Upper lobe of right lung (tissue), 1 donor: ENCODE measurements at regions not wholly inside any gene's neighbourhood (a gene's known extent, or its start where the extent isn't known, plus 50 kb on each side); places are given as distances from the start of the nearest gene placed in this dataset.

Source experiments
- ATAC-seq: fragments of 200-7000 bp; cut with Tn5 transposase; one replicate; pipeline ENCODE4 v1.9.1; 2020; ENCODE audit warnings: mild to moderate bottlenecking, moderate library complexity
- DNase-seq: peaks from one replicate; pipeline ENCODE4 v3.0.0-alpha.2; 2020
- H3K27ac ChIP-seq: fragments of 200-600 bp; one replicate; pipeline ENCODE4 v1.8.0; 2022
- H3K27me3 ChIP-seq: fragments of 200-600 bp; one replicate; pipeline ENCODE4 v1.8.0; 2022; ENCODE audit warnings: mild to moderate bottlenecking
- H3K36me3 ChIP-seq: fragments of 200-600 bp; one replicate; pipeline ENCODE4 v1.8.0; 2022
- H3K4me1 ChIP-seq: fragments of 200-600 bp; one replicate; pipeline ENCODE4 v1.8.0; 2022
- H3K4me3 ChIP-seq: fragments of 200-600 bp; one replicate; pipeline ENCODE4 v1.8.0; 2022; ENCODE audit warnings: mild to moderate bottlenecking
- H3K9me3 ChIP-seq: fragments of 200-600 bp; one replicate; pipeline ENCODE4 v1.8.0; 2022
- CTCF ChIP-seq: fragments of 200-600 bp; IDR thresholded peaks from one replicate; pipeline ENCODE4 v1.8.0; 2022; ENCODE audit warnings: antibody characterized with exemption
- intact Hi-C: fragments of 100-400 bp; cut with DNase I; formaldehyde crosslinking; loops from one replicate; pipeline ENCODE4 v1.11.0; 2022
- donor health status: DM: no; HTN: yes; CAD: no; lungs with severe emphysema.

- intact Hi-C loops = loop anchor here (10.0 kb wide), 1 partner anchor 58 kb away; no protein-coding TSS in a partner anchor
- Histone ChIP-seq H3K4me3 (no peak overlapping the region), H3K9me3 (no peaks in the 10 kb centered on the region), H3K27me3 (no peaks in the 10 kb centered on the region), H3K4me1 (no peaks in the 10 kb centered on the region), H3K27ac (no peak overlapping the region), H3K36me3 (no peaks in the 10 kb centered on the region)
- no peak for DNase-seq
- ATAC-seq = no peak
- no peak for TF ChIP-seq CTCF
Measured at GRCh38 chr9:26437056-26437711, 455.4 kb downstream of the CAAP1 start.

GRCh38 chr9:26426551-26427131 lies 466.0 kb downstream of the CAAP1 start:
- H3K4me3 ChIP-seq = no peak overlapping the region
- no peak for DNase-seq
- TF ChIP-seq CTCF = no peak
- H3K36me3 ChIP-seq = no peaks in the 10 kb centered on the region
- intact Hi-C loops = no loop called here
- no peaks in the 10 kb centered on the region for H3K27me3 ChIP-seq
- no peak overlapping the region for H3K27ac ChIP-seq
- no peaks in the 10 kb centered on the region for H3K4me1 ChIP-seq
- no peaks in the 10 kb centered on the region for H3K9me3 ChIP-seq
- ATAC-seq = no peak

GRCh38 chr9:26418480-26418879 lies 474.1 kb downstream of the CAAP1 start:
- no peaks in the 10 kb centered on the region for H3K36me3 ChIP-seq
- H3K4me1 ChIP-seq = no peaks in the 10 kb centered on the region
- no peak overlapping the region for H3K27ac ChIP-seq
- ATAC-seq (no peak), DNase-seq (no peak)
- H3K9me3 ChIP-seq = no peaks in the 10 kb centered on the region
- no peak for TF ChIP-seq CTCF
- H3K27me3 ChIP-seq = no peaks in the 10 kb centered on the region
- no peak overlapping the region for H3K4me3 ChIP-seq
- intact Hi-C loops = no loop called here

GRCh38 chr9:26415528-26415927 lies 477.1 kb downstream of the CAAP1 start:
- H3K4me1 ChIP-seq = no peaks in the 10 kb centered on the region
- H3K27me3 ChIP-seq = no peaks in the 10 kb centered on the region
- no peaks in the 10 kb centered on the region for H3K36me3 ChIP-seq
- no peak for TF ChIP-seq CTCF
- ATAC-seq (no peak), DNase-seq (no peak)
- no peak overlapping the region for H3K4me3 ChIP-seq
- no peaks in the 10 kb centered on the region for H3K9me3 ChIP-seq
- intact Hi-C loops = no loop called here
- H3K27ac ChIP-seq = no peak overlapping the region

- no peak for TF ChIP-seq CTCF
- no peak overlapping the region for H3K27ac ChIP-seq
- no peaks in the 10 kb centered on the region for H3K4me1 ChIP-seq
- no peak overlapping the region for H3K4me3 ChIP-seq
- ATAC-seq (no peak), DNase-seq (no peak)
- no peaks in the 10 kb centered on the region for H3K9me3 ChIP-seq
- intact Hi-C loops = no loop called here
- no peaks in the 10 kb centered on the region for H3K36me3 ChIP-seq
- H3K27me3 ChIP-seq = no peaks in the 10 kb centered on the region
Measured at GRCh38 chr9:26413611-26414010, 479.0 kb downstream of the CAAP1 start.
